Gastrocnemius medialis (tissue), 4 donors: ENCODE measurements at regions not wholly inside any gene's neighbourhood (a gene's known extent, or its start where the extent isn't known, plus 50 kb on each side); places are given as distances from the start of the nearest gene placed in this dataset.

Experiments used
- ATAC-seq, 2 donors: fragments of 150-250 bp; one replicate each; pipeline ENCODE4 v1.9.1; 2016
- DNase-seq, 2 donors: peaks; one replicate each; pipeline ENCODE4 v3.0.0-alpha.2; 2019
- H3K27ac ChIP-seq, 4 donors: fragments of 200-600 bp; sonication (generic); 1 replicate in 1 of 4; 2 replicates in 3 of 4; pipeline ENCODE4 v1.5.1; 2016 to 2018; ENCODE audit warnings: mild to moderate bottlenecking in 2 of 4, moderate library complexity in 1 of 4
- H3K27me3 ChIP-seq, 3 donors: fragments of 200-600 bp; sonication (generic) in 2 of 3; 1 replicate in 1 of 3; 2 replicates in 2 of 3; pipeline versions ENCODE4 v1.5.1 to v1.6.0; 2016 to 2019; ENCODE audit warnings: mild to moderate bottlenecking in 1 of 3, moderate library complexity in 1 of 3
- H3K36me3 ChIP-seq, 2 donors: fragments of 200-600 bp; sonication (generic) in 1 of 2; one replicate each; pipeline ENCODE4 v1.5.1; 2017 to 2018
- H3K4me1 ChIP-seq, 2 donors: fragments of 200-600 bp; sonication (generic) in 1 of 2; one replicate each; pipeline ENCODE4 v1.5.1; 2016 to 2017; ENCODE audit warnings: mild to moderate bottlenecking in 2 of 2
- H3K4me3 ChIP-seq, 4 donors: fragments of 200-600 bp; sonication (generic) in 3 of 4; 1 replicate in 1 of 4; 2 replicates in 3 of 4; pipeline ENCODE4 v1.5.1; 2016 to 2019; ENCODE audit warnings: mild to moderate bottlenecking in 2 of 4
- H3K9me3 ChIP-seq, 3 donors: fragments of 200-600 bp; sonication (generic) in 2 of 3; 1 replicate in 1 of 3; 2 replicates in 2 of 3; pipeline ENCODE4 v1.5.1; 2016 to 2019
- POLR2A ChIP-seq, 2 donors: fragments of 450-650 bp; IDR thresholded peaks; one replicate each; pipeline ENCODE4 v1.6.1; 2017; ENCODE audit warnings: antibody characterized with exemption in 2 of 2, mild to moderate bottlenecking in 2 of 2, moderate library complexity in 2 of 2
- in situ Hi-C, 4 donors: fragments of 200-750 bp; cut with MboI; loops; one replicate each; pipeline versions ENCODE4 v1.15.0 to v1.8.0; 2017; ENCODE audit warnings: low sequenced_read_pairs in 4 of 4
- intact Hi-C: fragments of 100-400 bp; cut with DNase I; formaldehyde crosslinking; loops from one replicate; pipeline ENCODE4 v1.15.1; 2023; ENCODE audit warnings: low total_unique reads
- TF ChIP-seq, protein P1 (sequence below), 5 experiments: fragments of 450-650 bp in 3 of 5; fragments of 200-600 bp in 2 of 5; sonication (generic) in 2 of 5; IDR thresholded peaks in 4 of 5; conservative IDR thresholded peaks in 1 of 5; 1 replicate in 4 of 5; 2 replicates in 1 of 5; pipeline ENCODE4 v1.5.1; 2016 to 2019; ENCODE audit warnings: antibody characterized with exemption in 5 of 5, mild to moderate bottlenecking in 3 of 5, moderate library complexity in 3 of 5

GRCh38 chr13:19252381-19252780 is 70.8 kb upstream of the TUBA3C start:
- DNase-seq (no peak), ATAC-seq (no peak)
- Histone ChIP-seq H3K27me3 (no peaks in the 10 kb centered on the region), H3K36me3 (no peaks in the 10 kb centered on the region), H3K4me3 (no peak overlapping the region), H3K4me1 (no peaks in the 10 kb centered on the region), H3K9me3 (no peaks in the 10 kb centered on the region), H3K27ac (no peak overlapping the region)
- in situ Hi-C loops: no loop called here
- TF ChIP-seq, protein P1, sequence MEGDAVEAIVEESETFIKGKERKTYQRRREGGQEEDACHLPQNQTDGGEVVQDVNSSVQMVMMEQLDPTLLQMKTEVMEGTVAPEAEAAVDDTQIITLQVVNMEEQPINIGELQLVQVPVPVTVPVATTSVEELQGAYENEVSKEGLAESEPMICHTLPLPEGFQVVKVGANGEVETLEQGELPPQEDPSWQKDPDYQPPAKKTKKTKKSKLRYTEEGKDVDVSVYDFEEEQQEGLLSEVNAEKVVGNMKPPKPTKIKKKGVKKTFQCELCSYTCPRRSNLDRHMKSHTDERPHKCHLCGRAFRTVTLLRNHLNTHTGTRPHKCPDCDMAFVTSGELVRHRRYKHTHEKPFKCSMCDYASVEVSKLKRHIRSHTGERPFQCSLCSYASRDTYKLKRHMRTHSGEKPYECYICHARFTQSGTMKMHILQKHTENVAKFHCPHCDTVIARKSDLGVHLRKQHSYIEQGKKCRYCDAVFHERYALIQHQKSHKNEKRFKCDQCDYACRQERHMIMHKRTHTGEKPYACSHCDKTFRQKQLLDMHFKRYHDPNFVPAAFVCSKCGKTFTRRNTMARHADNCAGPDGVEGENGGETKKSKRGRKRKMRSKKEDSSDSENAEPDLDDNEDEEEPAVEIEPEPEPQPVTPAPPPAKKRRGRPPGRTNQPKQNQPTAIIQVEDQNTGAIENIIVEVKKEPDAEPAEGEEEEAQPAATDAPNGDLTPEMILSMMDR (IDR thresholded peaks at IDR 0.05 in 4 of 5, conservative IDR thresholded peaks at IDR 0.05 in 1 of 5): no peak
- no peak for TF ChIP-seq POLR2A (IDR thresholded peaks at IDR 0.05)
- intact Hi-C loops: no loop called here

- H3K27me3 ChIP-seq: no peaks in the 10 kb centered on the region
- in situ Hi-C loops: no loop called here
- no peaks in the 10 kb centered on the region for H3K4me1 ChIP-seq
- no peak overlapping the region for H3K27ac ChIP-seq
- ATAC-seq (no peak), DNase-seq (no peak)
- H3K9me3 ChIP-seq: no peaks in the 10 kb centered on the region
- no peaks in the 10 kb centered on the region for H3K36me3 ChIP-seq
- TF ChIP-seq, protein P1 (IDR thresholded peaks at IDR 0.05 in 4 of 5, conservative IDR thresholded peaks at IDR 0.05 in 1 of 5): no peak
- no peak for TF ChIP-seq POLR2A (IDR thresholded peaks at IDR 0.05)
- no peak overlapping the region for H3K4me3 ChIP-seq
- intact Hi-C loops: no loop called here
Observed at GRCh38 chr13:19239114-19239860, 57.7 kb upstream of the TUBA3C start.
